HuH-7 (cell line): ENCODE measurements at regions not wholly inside any gene's neighbourhood (a gene's known extent, or its start where the extent isn't known, plus 50 kb on each side); places are given as distances from the start of the nearest gene placed in this dataset.

Experiments
- DNase-seq: peaks from one replicate; pipeline ENCODE4 v3.0.0; 2011; ENCODE audit warnings: low spot score

DNA sequence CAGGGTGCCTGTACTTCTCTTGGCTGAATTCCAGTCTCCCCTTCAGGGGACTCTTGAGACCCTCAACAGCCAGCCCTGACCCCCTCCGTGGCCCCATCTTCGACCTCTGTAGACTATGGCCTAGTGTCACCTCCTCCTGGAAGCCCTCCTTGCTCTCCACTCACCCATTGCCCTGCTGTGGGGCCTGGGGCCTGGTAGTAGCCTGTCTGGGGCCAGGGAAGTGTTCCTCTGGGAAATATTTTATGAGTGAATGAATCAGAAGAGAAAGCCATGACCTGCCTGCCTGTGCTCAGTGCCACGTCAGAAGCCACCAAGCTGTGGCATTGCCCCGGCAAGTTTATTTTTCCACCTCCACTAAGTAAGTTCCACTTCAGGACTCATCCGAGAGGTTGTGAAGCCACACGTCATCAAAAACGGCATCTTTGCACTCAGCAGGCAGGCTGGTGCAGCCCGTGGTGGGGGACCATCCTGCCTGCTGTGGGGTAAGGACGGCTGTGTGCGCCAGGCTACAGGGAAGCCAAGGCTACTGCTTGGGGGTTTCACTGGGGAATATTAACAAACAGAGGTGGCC, 59.6 kb upstream of the PPARA start:
- DNase-seq, result no peak

DNA sequence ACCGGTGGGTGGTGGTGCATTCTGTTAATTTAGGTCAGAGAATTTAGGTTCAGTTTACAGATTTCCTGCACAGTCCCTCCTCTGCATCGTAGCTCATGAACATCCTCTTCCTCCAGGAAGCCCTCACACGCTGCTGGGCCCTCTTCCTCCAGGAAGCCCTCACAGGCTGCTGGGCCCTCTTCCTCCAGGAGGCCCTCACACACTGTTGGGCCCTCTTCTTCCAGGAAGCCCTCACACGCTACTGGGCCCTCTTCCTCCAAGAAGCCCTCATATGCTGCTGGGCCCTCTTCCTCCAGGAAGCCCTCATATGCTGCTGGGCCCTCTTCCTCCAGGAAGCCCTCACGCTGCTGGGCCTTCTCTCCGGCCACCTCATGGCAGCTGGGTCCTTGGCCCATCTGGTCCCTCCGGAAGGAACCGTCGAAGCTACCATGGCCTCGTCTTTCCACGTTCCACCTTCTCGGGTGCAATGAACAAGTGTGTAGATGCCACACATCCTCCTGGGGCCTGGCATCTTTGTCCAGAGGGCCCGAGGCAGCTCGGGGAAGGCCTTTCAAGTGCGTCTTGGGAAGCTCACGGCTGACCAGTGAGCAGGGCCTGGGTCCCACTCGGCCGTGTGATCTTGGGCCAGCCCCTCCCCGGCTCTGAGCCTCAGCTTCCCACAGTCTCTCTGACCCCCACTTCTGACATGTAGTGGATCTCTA, 58.9 kb upstream of the PPARA start:
- DNase-seq, result no peak

DNA sequence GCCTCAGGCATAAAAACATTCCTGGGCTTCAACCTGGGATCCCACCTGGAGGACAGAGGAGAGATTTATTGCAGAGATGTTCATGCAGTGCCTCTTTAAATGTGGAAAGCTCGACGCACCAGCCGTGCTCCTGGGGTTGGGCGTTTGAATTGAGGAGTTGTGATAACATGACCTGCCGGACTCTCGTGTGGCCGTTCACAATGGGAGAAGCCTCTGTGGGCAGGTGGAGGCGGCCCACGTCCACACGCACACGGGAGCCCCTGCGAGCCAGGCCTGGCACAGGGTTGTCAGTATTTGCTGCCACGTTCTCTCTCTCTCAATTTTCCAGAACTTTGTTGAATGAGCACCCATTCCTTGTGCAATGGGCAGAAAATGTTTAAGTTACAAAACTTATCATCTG, 58.3 kb upstream of the PPARA start:
- no peak for DNase-seq

DNA sequence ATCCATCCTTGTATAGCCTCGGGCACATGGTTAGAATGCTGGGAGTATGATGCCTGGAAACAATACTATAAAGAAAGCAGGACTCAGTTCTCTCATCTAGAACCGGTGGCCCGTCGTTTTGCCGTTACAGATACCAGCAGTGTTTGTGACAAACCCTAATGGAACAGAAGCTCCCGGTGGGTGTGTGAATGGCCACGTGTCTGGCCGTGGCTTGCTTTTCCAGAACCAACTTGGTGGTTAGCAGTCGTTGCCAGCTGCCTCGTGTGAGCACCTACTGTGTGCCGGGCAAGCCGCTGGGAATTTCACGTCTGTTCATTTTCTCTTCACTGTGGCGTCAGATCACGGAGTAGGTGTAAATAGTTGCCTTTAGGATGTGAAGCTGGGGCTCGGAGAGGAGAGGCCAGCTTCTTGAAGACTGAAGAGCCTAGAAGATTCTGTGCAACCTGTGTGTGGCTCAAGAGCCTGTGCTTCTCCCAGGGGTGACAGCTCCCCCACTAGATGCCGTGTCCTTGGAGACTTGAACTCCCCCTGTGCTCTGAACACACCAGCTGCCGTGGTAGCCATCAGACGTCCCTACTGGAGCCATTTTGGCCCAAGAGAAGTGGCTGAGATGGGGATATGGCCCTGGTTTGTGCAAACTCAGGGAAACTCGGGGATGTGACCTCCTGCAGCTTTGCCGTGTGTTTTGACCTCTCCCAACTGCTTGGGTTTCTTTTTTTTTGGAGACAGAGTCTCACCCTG, 57.5 kb upstream of the PPARA start:
- no peak for DNase-seq

DNA sequence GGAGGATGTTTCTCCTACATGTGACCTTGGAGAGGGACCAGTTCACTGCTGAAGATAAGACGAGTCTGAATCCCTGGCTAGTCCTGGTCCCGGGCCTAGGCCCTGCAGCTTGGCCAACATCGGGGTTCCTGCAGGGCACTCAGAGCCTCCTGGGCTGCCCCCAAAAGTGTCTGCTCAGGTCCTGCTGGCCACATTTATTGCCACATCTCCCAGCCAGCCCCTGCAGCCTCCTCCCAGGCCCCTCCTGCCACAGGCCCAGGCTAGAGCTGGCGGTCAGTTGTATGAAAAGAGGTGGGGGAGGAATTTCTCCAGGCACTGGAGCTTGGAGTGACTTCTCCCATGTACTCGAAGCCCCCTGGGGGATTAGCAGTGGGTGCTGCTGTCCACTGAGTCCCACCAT, 56.5 kb upstream of the PPARA start:
- no peak for DNase-seq

DNA sequence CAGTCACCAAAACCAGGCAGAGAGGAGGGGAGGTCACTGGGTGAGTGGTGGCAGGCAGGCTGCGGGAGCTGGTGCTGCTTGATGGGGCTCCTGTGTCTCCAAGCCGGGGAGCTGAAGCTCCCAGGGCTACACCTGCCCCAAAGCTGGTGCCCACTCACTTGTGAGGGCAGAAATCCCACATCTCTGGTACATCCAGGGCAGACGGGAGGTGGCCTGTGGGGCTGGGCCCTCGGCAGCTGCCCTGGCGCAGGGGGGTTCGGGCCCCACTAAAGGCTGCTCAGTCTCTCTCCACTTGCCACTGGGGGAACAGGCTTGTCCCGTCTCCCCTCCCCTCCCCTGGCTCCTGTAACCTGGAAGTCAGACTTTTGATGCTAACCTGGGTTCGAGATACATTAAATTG, 55.6 kb upstream of the PPARA start:
- no peak for DNase-seq

DNA sequence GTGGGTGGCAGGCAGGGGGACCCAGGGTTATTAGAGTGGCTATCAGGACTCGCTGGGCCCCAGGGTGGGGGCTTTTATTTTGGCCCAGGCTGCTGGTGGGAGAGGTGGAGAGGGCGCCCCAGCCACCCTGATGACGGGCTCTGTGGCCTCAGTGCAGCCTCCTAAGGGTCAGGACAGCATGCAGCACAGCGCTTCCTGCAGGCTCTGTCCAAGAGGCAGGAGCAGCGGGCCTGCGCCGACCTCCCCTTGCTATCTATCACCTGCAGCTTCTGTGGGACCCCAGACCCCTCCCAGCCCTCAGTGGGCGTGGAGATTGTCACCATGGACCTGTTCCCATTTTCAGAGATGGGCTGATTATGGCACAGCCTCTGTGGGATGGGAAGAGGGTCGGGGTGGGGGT, 54.3 kb upstream of the PPARA start:
- DNase-seq, result no peak

DNA sequence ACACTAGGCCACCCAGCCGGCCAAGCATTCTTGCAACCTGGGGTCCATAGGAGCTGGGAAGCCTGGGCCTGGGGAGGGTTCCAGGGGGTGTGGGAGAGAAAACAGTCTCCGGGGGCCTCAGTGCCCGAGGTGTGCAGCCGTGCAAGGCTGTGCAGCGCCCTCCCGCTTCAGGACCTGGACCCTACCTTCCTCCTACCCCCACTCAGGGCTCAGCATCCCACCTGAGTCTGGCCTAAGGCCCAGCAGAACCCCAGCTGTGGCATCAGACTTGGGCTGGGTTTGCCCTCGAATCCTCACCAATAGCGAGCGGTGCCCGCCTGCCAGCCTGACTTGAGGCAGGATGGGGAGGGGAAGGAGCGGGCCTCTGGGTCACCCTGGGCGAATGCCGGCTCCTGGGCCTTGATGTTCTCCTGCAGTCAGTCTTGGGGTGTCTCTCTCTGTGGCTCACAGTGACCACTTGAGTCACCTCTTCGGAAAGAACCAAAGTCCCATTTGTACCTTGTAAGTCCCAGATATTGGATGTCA, 53.6 kb upstream of the PPARA start:
- no peak for DNase-seq

DNA sequence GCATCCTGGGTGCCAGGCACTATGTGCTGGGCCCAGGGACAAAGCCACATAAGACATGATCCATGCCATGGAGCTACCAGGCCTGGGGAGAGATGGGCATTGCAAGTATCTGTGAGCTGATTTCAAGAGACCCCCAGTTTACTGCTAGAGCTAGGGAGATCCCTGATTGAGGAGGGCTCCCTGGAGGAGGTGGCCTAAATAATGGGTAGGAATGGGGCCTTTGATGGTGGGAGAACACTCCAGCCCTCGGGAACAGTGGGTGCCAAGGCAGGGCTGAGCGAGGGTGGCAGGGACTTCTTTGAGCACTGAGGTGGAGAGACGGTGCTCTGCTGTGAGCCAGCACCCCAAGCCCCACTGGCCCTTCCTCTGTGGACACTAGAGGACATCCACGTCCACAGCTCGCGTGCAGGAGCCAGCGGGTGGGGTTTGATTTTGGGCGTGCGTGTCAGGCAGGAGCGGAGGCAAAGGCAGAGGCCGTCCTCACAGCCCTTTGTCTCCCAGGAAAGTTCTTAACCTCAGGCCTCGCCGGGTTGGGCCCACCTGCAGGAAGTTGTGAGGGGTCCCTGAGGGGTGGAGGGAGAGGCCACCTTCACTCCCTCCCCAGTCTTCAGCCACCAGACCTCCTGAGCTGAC, 52.9 kb upstream of the PPARA start:
- no peak for DNase-seq

DNA sequence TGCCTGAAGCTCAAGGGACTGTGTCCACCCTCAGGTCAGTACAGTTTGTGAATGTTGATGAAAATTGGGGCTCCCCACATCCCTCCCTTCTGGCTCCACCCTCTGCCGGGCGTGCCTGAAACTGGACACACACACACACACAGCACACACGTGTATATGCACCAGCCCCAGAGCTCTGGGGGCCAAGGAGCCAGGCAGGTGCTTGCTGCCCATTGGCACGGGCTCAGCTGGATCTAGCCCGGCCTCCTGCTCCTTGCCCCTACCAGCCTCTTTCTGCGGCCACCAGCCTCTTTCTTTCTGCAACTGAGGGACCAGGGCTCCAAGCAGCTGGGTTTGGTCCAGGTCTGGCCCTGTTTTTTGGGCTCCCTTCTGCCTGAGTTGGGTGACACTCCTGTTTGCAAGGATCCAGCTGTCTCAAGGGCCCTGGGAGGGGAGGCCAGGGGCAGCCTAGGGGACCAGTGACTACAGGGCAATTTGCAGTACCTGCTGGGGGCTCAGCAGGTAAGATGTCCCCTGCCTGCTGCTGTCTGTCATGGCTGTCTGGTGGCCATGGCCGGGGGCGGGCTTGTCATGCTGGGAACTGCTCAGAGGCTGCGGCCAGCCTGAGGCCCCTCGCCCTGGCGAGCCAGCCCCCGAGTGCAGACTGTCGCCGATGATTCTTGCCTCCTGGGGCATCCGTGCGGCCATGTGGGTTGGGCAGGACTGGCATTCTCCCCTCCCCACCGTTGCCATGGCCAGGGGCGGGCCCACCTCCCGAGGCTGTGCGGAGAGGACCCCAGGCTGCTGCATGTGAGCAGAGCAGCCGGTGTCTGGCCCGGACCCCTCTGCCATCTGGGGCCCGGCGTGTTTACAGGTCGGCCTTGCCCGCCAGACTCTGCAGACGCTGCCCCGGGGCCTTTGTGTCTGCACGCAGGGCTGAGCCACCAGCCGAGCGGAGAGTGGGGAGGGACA, 51.5 kb upstream of the PPARA start:
- no peak for DNase-seq

DNA sequence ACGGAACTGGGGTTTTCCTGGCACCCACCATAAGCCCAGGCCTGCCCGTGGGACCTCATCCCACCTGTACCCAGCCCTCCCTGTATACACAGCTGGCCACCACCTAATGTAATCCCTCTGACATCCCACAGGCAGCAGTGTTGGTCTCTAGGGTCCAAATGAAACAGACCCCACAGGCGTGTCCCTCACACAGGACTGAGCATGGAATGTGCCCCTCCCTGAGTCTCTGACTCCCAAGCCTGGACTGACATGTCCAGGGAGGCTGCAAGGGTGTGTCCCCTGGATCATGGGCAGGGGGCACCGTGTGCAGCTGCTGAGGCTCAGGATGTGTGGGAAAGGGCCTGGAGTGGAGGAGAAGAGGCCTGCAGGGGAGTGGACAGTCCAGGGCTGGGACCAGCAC, 50.6 kb upstream of the PPARA start:
- no peak for DNase-seq

DNA sequence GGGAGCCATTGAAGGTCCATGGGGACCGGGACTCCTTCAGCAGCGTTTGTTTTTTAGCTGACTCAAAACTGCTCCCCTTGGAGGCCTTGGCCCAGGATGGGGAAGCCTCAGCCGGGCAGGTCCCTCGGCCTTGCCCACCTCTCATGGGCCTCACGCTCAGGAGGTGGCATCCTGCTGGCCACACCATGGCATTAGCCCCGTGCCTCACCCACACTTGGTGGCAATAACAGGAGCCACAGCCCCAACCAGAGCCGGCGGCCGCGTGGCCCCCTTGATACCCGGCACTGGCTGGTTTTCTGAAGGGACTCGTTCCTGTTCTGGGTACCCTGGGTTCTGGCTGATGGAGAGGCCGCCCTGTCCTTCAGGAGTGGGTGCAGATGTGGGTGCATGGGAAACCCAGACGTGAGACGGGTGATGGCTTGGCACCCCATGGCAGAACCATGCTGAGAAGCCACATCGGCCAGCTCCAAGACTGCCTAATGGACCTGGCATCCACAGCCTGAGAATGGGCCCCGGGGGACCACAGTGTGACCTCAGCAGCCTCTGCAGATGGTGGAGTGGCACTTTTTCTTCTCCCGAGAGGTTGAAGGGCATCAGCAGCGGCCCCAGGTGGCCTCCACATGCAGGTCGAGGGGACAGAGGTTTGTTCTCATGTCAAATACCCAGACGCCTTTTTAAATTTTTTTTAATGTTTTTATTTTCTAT, 49.8 kb upstream of the PPARA start:
- no peak for DNase-seq
